Right atrium auricular region (tissue), 2 donors: ENCODE measurements at regions not wholly inside any gene's neighbourhood (a gene's known extent, or its start where the extent isn't known, plus 50 kb on each side); places are given as distances from the start of the nearest gene placed in this dataset.

Experiments used
- DNase-seq: peaks from one replicate; pipeline ENCODE4 v3.0.0-alpha.2; 2019; ENCODE audit warnings: low spot score
- H3K27ac ChIP-seq, 2 donors: fragments of 200-600 bp; sonication (generic); 1 replicate in 1 of 2; 2 replicates in 1 of 2; pipeline ENCODE4 v1.5.1; 2016 to 2019
- H3K27me3 ChIP-seq, 2 donors: fragments of 200-600 bp; sonication (generic); one replicate each; pipeline versions ENCODE4 v1.5.1 to v1.6.0; 2017 to 2019
- H3K36me3 ChIP-seq: fragments of 200-600 bp; sonication (generic); one replicate; pipeline ENCODE4 v1.5.1; 2016
- H3K4me1 ChIP-seq, 2 donors: fragments of 200-600 bp; sonication (generic); one replicate each; pipeline versions ENCODE4 v1.5.1 to v1.6.0; 2017 to 2019
- H3K4me3 ChIP-seq, 2 donors: fragments of 200-600 bp; sonication (generic); 1 replicate in 1 of 2; 2 replicates in 1 of 2; pipeline ENCODE4 v1.5.1; 2017 to 2019; ENCODE audit warnings: mild to moderate bottlenecking in 1 of 2, moderate library complexity in 1 of 2
- H3K9me3 ChIP-seq, 2 donors: fragments of 200-600 bp; sonication (generic); one replicate each; pipeline ENCODE4 v1.5.1; 2019
- TF ChIP-seq, protein P1 (sequence below), 2 donors: fragments of 200-600 bp; sonication (generic); IDR thresholded peaks; one replicate each; pipeline ENCODE4 v1.5.1; 2019; ENCODE audit warnings: antibody characterized with exemption in 2 of 2

- Histone ChIP-seq H3K4me3 (no peak overlapping the region), H3K9me3 (peaks cover 0 to 11% of the 10 kb centered on the region in 2 donors)
Measured at GRCh38 chr2:187078297-187078696, 229.3 kb upstream of the ZSWIM2 start.

DNA sequence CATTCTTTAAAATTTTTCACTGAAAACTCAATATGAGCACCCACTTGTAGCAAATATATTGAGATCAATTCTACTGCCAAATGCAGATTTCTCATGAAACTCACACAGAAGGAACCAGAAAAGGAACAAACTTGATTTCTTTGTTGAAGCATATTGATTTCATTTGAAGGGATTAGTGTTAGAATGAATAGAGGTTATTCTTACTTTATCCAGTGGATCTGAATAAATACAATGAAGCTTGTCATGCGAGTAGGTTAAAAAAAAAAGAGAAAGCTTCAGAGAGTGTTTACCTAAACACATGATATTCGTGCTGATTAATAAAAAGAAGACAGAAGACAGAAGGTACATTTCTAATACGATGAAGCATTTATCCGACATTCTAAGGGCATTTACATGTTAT is 226.7 kb upstream of the ZSWIM2 start:
- Histone ChIP-seq H3K36me3 (no peaks in the 10 kb centered on the region), H3K9me3 (peaks cover 0 to 11% of the 10 kb centered on the region in 2 donors), H3K4me3 (no peak overlapping the region), H3K27ac (no peak overlapping the region), H3K27me3 (no peaks in the 10 kb centered on the region), H3K4me1 (no peaks in the 10 kb centered on the region)
- no peak for DNase-seq
- TF ChIP-seq, protein P1, sequence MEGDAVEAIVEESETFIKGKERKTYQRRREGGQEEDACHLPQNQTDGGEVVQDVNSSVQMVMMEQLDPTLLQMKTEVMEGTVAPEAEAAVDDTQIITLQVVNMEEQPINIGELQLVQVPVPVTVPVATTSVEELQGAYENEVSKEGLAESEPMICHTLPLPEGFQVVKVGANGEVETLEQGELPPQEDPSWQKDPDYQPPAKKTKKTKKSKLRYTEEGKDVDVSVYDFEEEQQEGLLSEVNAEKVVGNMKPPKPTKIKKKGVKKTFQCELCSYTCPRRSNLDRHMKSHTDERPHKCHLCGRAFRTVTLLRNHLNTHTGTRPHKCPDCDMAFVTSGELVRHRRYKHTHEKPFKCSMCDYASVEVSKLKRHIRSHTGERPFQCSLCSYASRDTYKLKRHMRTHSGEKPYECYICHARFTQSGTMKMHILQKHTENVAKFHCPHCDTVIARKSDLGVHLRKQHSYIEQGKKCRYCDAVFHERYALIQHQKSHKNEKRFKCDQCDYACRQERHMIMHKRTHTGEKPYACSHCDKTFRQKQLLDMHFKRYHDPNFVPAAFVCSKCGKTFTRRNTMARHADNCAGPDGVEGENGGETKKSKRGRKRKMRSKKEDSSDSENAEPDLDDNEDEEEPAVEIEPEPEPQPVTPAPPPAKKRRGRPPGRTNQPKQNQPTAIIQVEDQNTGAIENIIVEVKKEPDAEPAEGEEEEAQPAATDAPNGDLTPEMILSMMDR (IDR thresholded peaks at IDR 0.05): no peak

More at GRCh38 chr2:187078297-187078696, 229.3 kb upstream of the ZSWIM2 start:
- Histone ChIP-seq H3K27ac (no peak overlapping the region), H3K36me3 (no peaks in the 10 kb centered on the region), H3K4me1 (no peaks in the 10 kb centered on the region), H3K27me3 (no peaks in the 10 kb centered on the region)
- TF ChIP-seq, protein P1 (IDR thresholded peaks at IDR 0.05): no peak
- no peak for DNase-seq

GRCh38 chr2:187075199-187075635 is 226.2 kb upstream of the ZSWIM2 start:
- H3K4me3 ChIP-seq: no peak overlapping the region
- no peak overlapping the region for H3K27ac ChIP-seq
- TF ChIP-seq, protein P1 (IDR thresholded peaks at IDR 0.05): no peak
- H3K27me3 ChIP-seq: no peaks in the 10 kb centered on the region
- no peaks in the 10 kb centered on the region for H3K36me3 ChIP-seq
- no peak for DNase-seq
- peaks cover 0 to 11% of the 10 kb centered on the region in 2 donors for H3K9me3 ChIP-seq
- H3K4me1 ChIP-seq: no peaks in the 10 kb centered on the region

DNA sequence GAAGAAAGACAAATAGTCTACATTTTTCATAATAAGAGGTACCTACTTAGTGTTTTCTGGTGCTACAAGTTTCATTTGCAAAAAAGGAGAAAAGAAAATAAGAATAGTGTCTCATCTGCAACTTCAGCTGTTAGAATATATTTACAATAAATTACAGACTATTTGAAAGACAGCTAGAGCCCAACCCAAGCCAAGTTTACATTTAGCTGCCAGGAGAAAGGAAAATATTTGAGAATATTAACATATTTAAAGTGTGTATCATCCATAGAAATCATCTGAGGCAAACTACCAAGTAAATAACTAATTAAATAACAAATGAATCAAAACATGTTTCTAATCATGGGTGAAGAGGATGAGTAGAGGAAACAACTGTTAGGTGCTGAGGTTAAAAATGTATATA is 209.2 kb upstream of the ZSWIM2 start:
- Histone ChIP-seq H3K4me1 (no peaks in the 10 kb centered on the region), H3K27ac (no peak overlapping the region), H3K4me3 (no peak overlapping the region), H3K9me3 (no peaks in the 10 kb centered on the region), H3K36me3 (no peaks in the 10 kb centered on the region), H3K27me3 (no peaks in the 10 kb centered on the region)
- no peak for DNase-seq
- TF ChIP-seq, protein P1 (IDR thresholded peaks at IDR 0.05): no peak

DNA sequence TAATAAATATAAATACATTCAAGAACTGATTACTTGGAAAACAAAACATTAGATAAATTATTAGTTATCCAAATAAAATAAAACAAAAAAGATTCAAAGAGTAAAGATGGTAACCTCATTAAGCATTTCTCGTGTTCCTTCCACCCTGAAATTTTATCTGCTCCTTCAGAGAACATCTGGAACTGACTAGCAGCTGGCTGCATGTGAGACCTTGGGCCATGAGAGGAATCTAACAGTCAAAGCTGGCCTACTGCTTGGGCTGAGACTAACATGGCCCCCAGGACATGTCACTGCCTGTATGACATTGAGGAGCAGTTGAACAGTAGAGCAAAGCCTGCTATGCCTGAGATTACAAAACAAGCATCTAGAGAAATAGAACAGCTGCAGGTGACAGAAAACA is 208.5 kb upstream of the ZSWIM2 start:
- Histone ChIP-seq H3K27me3 (no peaks in the 10 kb centered on the region), H3K36me3 (no peaks in the 10 kb centered on the region), H3K4me3 (no peak overlapping the region), H3K9me3 (no peaks in the 10 kb centered on the region), H3K4me1 (no peaks in the 10 kb centered on the region), H3K27ac (no peak overlapping the region)
- no peak for DNase-seq
- TF ChIP-seq, protein P1 (IDR thresholded peaks at IDR 0.05): no peak
